MM.1S (cell line): ENCODE measurements at regions not wholly inside any gene's neighbourhood (a gene's known extent, or its start where the extent isn't known, plus 50 kb on each side); places are given as distances from the start of the nearest gene placed in this dataset.

Experiments used
- DNase-seq: peaks from one replicate; pipeline ENCODE4 v3.0.0-alpha.2; 2015
- H2AFZ ChIP-seq: fragments of 300-600 bp; sonication (generic); 2 replicates; pipeline ENCODE4 v1.6.0; 2016; ENCODE audit warnings: antibody characterized with exemption, low read length
- H3F3A ChIP-seq: fragments of 300-600 bp; sonication (generic); 2 replicates; pipeline ENCODE4 v1.6.1; 2016; ENCODE audit warnings: mild to moderate bottlenecking, antibody characterized with exemption, low read length, moderate library complexity, mixed read lengths; ENCODE audit not compliant: insufficient read depth
- H3K27ac ChIP-seq: fragments of 300-600 bp; sonication (generic); 2 replicates; pipeline ENCODE4 v1.5.1; 2016; ENCODE audit warnings: mild to moderate bottlenecking, low read length
- H3K27me3 ChIP-seq: fragments of 300-600 bp; sonication (generic); replicated peaks from 2 replicates; pipeline ENCODE4 v1.6.0; 2016; ENCODE audit warnings: low read length; ENCODE audit not compliant: insufficient read depth
- H3K36me3 ChIP-seq: fragments of 300-600 bp; sonication (generic); replicated peaks from 2 replicates; pipeline ENCODE4 v1.6.1; 2016; ENCODE audit warnings: mild to moderate bottlenecking, low read length, mixed read lengths; ENCODE audit not compliant: insufficient read depth
- H3K4me1 ChIP-seq: fragments of 300-600 bp; sonication (generic); 2 replicates; pipeline ENCODE4 v1.6.1; 2016; ENCODE audit warnings: low read length, mixed read lengths
- H3K4me2 ChIP-seq: fragments of 300-600 bp; sonication (generic); 2 replicates; pipeline ENCODE4 v1.6.0; 2016; ENCODE audit warnings: low read depth, low read length
- H3K4me3 ChIP-seq: fragments of 300-600 bp; sonication (generic); 2 replicates; pipeline ENCODE4 v1.5.1; 2016; ENCODE audit warnings: low read length, mixed read lengths
- H3K79me2 ChIP-seq: fragments of 300-600 bp; sonication (generic); 2 replicates; pipeline ENCODE4 v1.6.1; 2016; ENCODE audit warnings: mixed run types, low read length, mixed read lengths
- H3K9ac ChIP-seq: fragments of 300-600 bp; sonication (generic); 2 replicates; pipeline ENCODE4 v1.6.1; 2016; ENCODE audit warnings: low read length, mixed read lengths
- H3K9me2 ChIP-seq: fragments of 300-600 bp; sonication (generic); replicated peaks from 2 replicates; pipeline ENCODE4 v1.6.1; 2016; ENCODE audit warnings: mild to moderate bottlenecking, low read length, mixed read lengths; ENCODE audit not compliant: insufficient read depth
- H3K9me3 ChIP-seq: fragments of 300-600 bp; sonication (generic); replicated peaks from 2 replicates; pipeline ENCODE4 v1.6.1; 2016; ENCODE audit warnings: mild to moderate bottlenecking, low read length, mixed read lengths; ENCODE audit not compliant: insufficient read depth
- H4K20me1 ChIP-seq: fragments of 300-600 bp; sonication (generic); 2 replicates; pipeline ENCODE4 v1.6.1; 2016; ENCODE audit warnings: mild to moderate bottlenecking, low read length, moderate library complexity, mixed read lengths; ENCODE audit not compliant: insufficient read depth
- CTCF ChIP-seq: fragments of 300-600 bp; sonication (generic); IDR thresholded peaks from 2 replicates; pipeline ENCODE4 v1.5.1; 2016; ENCODE audit warnings: antibody characterized with exemption, low read length, mixed read lengths
- EZH2 ChIP-seq: fragments of 300-600 bp; sonication (generic); optimal IDR thresholded peaks from 2 replicates; pipeline ENCODE3; 2017; ENCODE audit warnings: low read depth, mild to moderate bottlenecking, antibody characterized with exemption, low read length, mixed read lengths
- EZH2phosphoT487 ChIP-seq: fragments of 300-600 bp; sonication (generic); IDR thresholded peaks from 2 replicates; pipeline ENCODE4 v1.6.1; 2018; ENCODE audit warnings: antibody characterized with exemption, low read length

- no peaks in the 10 kb centered on the region for H4K20me1 ChIP-seq
- H3K4me3 ChIP-seq: no peak overlapping the region
- no peak overlapping the region for H3K4me2 ChIP-seq
- H3F3A ChIP-seq: no peaks in the 10 kb centered on the region
- no peaks in the 10 kb centered on the region for H3K9me3 ChIP-seq
- TF ChIP-seq EZH2: no peak
- no peak for TF ChIP-seq EZH2phosphoT487
- TF ChIP-seq CTCF: no peak
- no peaks in the 10 kb centered on the region for H3K9me2 ChIP-seq
- no peak overlapping the region for H2AFZ ChIP-seq
- H3K4me1 ChIP-seq: no peaks in the 10 kb centered on the region
- H3K36me3 ChIP-seq: no peaks in the 10 kb centered on the region
- H3K27ac ChIP-seq: no peak overlapping the region
- H3K9ac ChIP-seq: no peak overlapping the region
- H3K79me2 ChIP-seq: no peaks in the 10 kb centered on the region
- DNase-seq: no peak
- H3K27me3 ChIP-seq: no peaks in the 10 kb centered on the region
Measured at GRCh38 chr14:38336298-38336697, 80.4 kb upstream of the CLEC14A start.

- Histone ChIP-seq H3K4me3 (no peak overlapping the region), H3K27ac (no peak overlapping the region), H2AFZ (no peak overlapping the region), H3K4me2 (no peak overlapping the region), H4K20me1 (no peaks in the 10 kb centered on the region), H3K27me3 (no peaks in the 10 kb centered on the region), H3K9ac (no peak overlapping the region), H3K79me2 (no peaks in the 10 kb centered on the region), H3K9me3 (no peaks in the 10 kb centered on the region), H3K4me1 (no peaks in the 10 kb centered on the region), H3K9me2 (no peaks in the 10 kb centered on the region), H3F3A (no peaks in the 10 kb centered on the region), H3K36me3 (no peaks in the 10 kb centered on the region)
- TF ChIP-seq EZH2phosphoT487: no peak
- no peak for TF ChIP-seq CTCF
- TF ChIP-seq EZH2: no peak
- DNase-seq: no peak
Measured at GRCh38 chr14:38330275-38330674, 74.4 kb upstream of the CLEC14A start.

- TF ChIP-seq EZH2phosphoT487 (no peak), EZH2 (no peak), CTCF (no peak)
- H3F3A ChIP-seq: no peaks in the 10 kb centered on the region
- H3K27me3 ChIP-seq: no peaks in the 10 kb centered on the region
- H3K4me2 ChIP-seq: no peak overlapping the region
- DNase-seq: no peak
- H3K9ac ChIP-seq: no peak overlapping the region
- H3K9me2 ChIP-seq: no peaks in the 10 kb centered on the region
- H3K4me1 ChIP-seq: no peaks in the 10 kb centered on the region
- H3K36me3 ChIP-seq: no peaks in the 10 kb centered on the region
- H4K20me1 ChIP-seq: no peaks in the 10 kb centered on the region
- H3K9me3 ChIP-seq: no peaks in the 10 kb centered on the region
- H3K4me3 ChIP-seq: no peak overlapping the region
- H3K79me2 ChIP-seq: no peaks in the 10 kb centered on the region
- H3K27ac ChIP-seq: no peak overlapping the region
- no peak overlapping the region for H2AFZ ChIP-seq
Measured at GRCh38 chr14:38329246-38329645, 73.4 kb upstream of the CLEC14A start.

GRCh38 chr14:38316922-38317321 is 61.0 kb upstream of the CLEC14A start:
- Histone ChIP-seq H3K4me3 (no peak overlapping the region), H3K36me3 (no peaks in the 10 kb centered on the region), H3K79me2 (no peaks in the 10 kb centered on the region)

More at GRCh38 chr14:38316922-38317321, 61.0 kb upstream of the CLEC14A start:
- TF ChIP-seq CTCF: no peak
- no peak overlapping the region for H3K4me2 ChIP-seq
- no peaks in the 10 kb centered on the region for H3K27me3 ChIP-seq
- H4K20me1 ChIP-seq: no peaks in the 10 kb centered on the region
- no peaks in the 10 kb centered on the region for H3K9me2 ChIP-seq
- no peak overlapping the region for H3K9ac ChIP-seq
- no peaks in the 10 kb centered on the region for H3K4me1 ChIP-seq
- H2AFZ ChIP-seq: no peak overlapping the region
- DNase-seq: no peak
- H3F3A ChIP-seq: no peaks in the 10 kb centered on the region
- no peaks in the 10 kb centered on the region for H3K9me3 ChIP-seq
- H3K27ac ChIP-seq: no peak overlapping the region
